ENCODE measurements at regions not wholly inside any gene's neighbourhood (a gene's known extent, or its start where the extent isn't known, plus 50 kb on each side); places are given as distances from the start of the nearest gene placed in this dataset.
"Not testable (repeated sequence)": the region's sequence is repeated elsewhere in the genome, so short reads cannot be mapped to it uniquely, and the experiment has no call there.

GRCh38 chr1:174105086-174105485, 54.2 kb upstream of the RABGAP1L start:
- no peaks in the 10 kb centered on the region for H3K9me3 ChIP-seq (ENCODE audit: low read depth, low read length)
- no peak overlapping the region for H3K4me3 ChIP-seq (ENCODE audit: insufficient read depth, low read length)
- H3K79me2 ChIP-seq (ENCODE audit: insufficient read depth, low read length), result no peaks in the 10 kb centered on the region
- H3K27me3 ChIP-seq (ENCODE audit: insufficient read depth, low read length), result no peaks in the 10 kb centered on the region
- H3K4me1 ChIP-seq (ENCODE audit: insufficient read depth, low read length), result no peaks in the 10 kb centered on the region
- no peak for TF ChIP-seq CTCF (IDR thresholded peaks at IDR 0.05; ENCODE audit: extremely low read depth, low read depth, low read length)
- H4K20me1 ChIP-seq (ENCODE audit: insufficient read depth, low read length), result no peaks in the 10 kb centered on the region
- no peak overlapping the region for H3K4me2 ChIP-seq (ENCODE audit: insufficient read depth, low read length)
- H3K27ac ChIP-seq (ENCODE audit: low read depth, low read length), result no peak overlapping the region
- DNase-seq (ENCODE audit: insufficient read length, low spot score, missing footprints), result no peak
- H2AFZ ChIP-seq (ENCODE audit: low read length), result no peak overlapping the region
- no peaks in the 10 kb centered on the region for H3K36me3 ChIP-seq (ENCODE audit: insufficient read depth, low read length)

DNA sequence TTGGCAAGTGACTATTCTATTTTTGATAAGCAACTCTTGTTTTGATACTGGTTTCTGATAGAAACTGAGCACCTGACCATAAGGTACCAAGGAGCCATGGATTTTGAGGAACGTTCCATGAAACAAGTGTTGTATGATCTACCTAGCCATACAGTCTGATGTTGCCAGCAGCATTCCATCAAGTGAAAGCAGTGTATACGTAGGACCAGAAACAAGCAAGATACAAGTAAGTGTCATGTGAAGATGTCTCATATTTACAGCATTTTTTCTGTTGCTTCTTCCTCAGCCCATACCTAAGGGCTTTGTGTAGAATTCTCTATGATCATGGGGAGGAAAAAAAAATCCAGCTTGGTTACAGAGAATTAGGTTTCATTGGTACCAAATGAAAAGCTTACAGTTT, 55.6 kb upstream of the RABGAP1L start:
- Histone ChIP-seq H3K36me3 (ENCODE audit: insufficient read depth, low read length) (no peaks in the 10 kb centered on the region), H4K20me1 (ENCODE audit: insufficient read depth, low read length) (no peaks in the 10 kb centered on the region), H3K27me3 (ENCODE audit: insufficient read depth, low read length) (no peaks in the 10 kb centered on the region), H3K9me3 (ENCODE audit: low read depth, low read length) (no peaks in the 10 kb centered on the region), H2AFZ (ENCODE audit: low read length) (no peak overlapping the region), H3K4me2 (ENCODE audit: insufficient read depth, low read length) (no peak overlapping the region), H3K4me3 (ENCODE audit: insufficient read depth, low read length) (no peak overlapping the region), H3K79me2 (ENCODE audit: insufficient read depth, low read length) (no peaks in the 10 kb centered on the region), H3K4me1 (ENCODE audit: insufficient read depth, low read length) (no peaks in the 10 kb centered on the region), H3K27ac (ENCODE audit: low read depth, low read length) (no peak overlapping the region)
- TF ChIP-seq CTCF (IDR thresholded peaks at IDR 0.05; ENCODE audit: extremely low read depth, low read depth, low read length), result no peak
- no peak for DNase-seq (ENCODE audit: insufficient read length, low spot score, missing footprints)

- not testable (repeated sequence) for H3K4me3 ChIP-seq (ENCODE audit: insufficient read depth, low read length); H3K4me2 ChIP-seq (ENCODE audit: insufficient read depth, low read length)
These were observed 57.3 kb upstream of the RABGAP1L start for GRCh38 chr1:174101976-174102375.

DNA sequence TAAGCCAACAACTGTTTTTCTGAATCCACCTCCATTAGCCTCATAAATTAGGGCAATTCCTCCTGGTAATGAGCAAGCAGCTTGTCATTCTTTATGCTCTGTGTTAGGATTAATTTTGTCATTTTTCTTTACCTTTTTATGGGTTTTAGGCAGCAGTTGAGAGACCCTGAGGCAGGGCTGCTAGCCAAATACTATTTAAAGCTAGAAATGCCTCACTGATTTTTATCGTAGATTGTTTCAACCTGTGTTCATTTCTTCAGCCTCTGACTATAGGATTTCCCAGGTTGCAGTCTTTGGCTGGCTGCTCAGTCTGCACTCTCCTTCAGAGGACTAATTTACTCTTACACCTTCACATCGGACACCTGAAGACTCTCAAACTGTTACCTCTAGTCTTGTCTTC, 61.9 kb upstream of the RABGAP1L start:
- H3K9me3 ChIP-seq (ENCODE audit: low read depth, low read length), result no peaks in the 10 kb centered on the region

More at GRCh38 chr1:174101976-174102375, 57.3 kb upstream of the RABGAP1L start:
- not testable (repeated sequence) for H2AFZ ChIP-seq (ENCODE audit: low read length); H3K36me3 ChIP-seq (ENCODE audit: insufficient read depth, low read length); H3K4me1 ChIP-seq (ENCODE audit: insufficient read depth, low read length); H3K79me2 ChIP-seq (ENCODE audit: insufficient read depth, low read length); DNase-seq (ENCODE audit: insufficient read length, low spot score, missing footprints); H3K27ac ChIP-seq (ENCODE audit: low read depth, low read length); H4K20me1 ChIP-seq (ENCODE audit: insufficient read depth, low read length); H3K9me3 ChIP-seq (ENCODE audit: low read depth, low read length); H3K27me3 ChIP-seq (ENCODE audit: insufficient read depth, low read length)

More for the DNA sequence above, 61.9 kb upstream of the RABGAP1L start:
- no peak for DNase-seq (ENCODE audit: insufficient read length, low spot score, missing footprints)
- TF ChIP-seq CTCF (IDR thresholded peaks at IDR 0.05; ENCODE audit: extremely low read depth, low read depth, low read length), result no peak
- no peaks in the 10 kb centered on the region for H3K4me1 ChIP-seq (ENCODE audit: insufficient read depth, low read length)
- no peaks in the 10 kb centered on the region for H3K36me3 ChIP-seq (ENCODE audit: insufficient read depth, low read length)
- no peaks in the 10 kb centered on the region for H4K20me1 ChIP-seq (ENCODE audit: insufficient read depth, low read length)
- H2AFZ ChIP-seq (ENCODE audit: low read length), result no peak overlapping the region
- H3K4me2 ChIP-seq (ENCODE audit: insufficient read depth, low read length), result no peak overlapping the region
- H3K27me3 ChIP-seq (ENCODE audit: insufficient read depth, low read length), result peaks cover 3% of the 10 kb centered on the region
- no peak overlapping the region for H3K4me3 ChIP-seq (ENCODE audit: insufficient read depth, low read length)
- H3K79me2 ChIP-seq (ENCODE audit: insufficient read depth, low read length), result no peaks in the 10 kb centered on the region
- no peak overlapping the region for H3K27ac ChIP-seq (ENCODE audit: low read depth, low read length)
